HCT116 (cell line): ENCODE measurements at regions not wholly inside any gene's neighbourhood (a gene's known extent, or its start where the extent isn't known, plus 50 kb on each side); places are given as distances from the start of the nearest gene placed in this dataset.

Source experiments
- ATAC-seq: fragments of 200-7000 bp; cut with Tn5 transposase; 2 replicates; pipeline ENCODE4 v1.9.1; 2020; ENCODE audit warnings: mild to moderate bottlenecking, moderate library complexity
- BruUV-seq: library from RNA; stranded (reverse); fragments of 400-500 nt; replicated peaks from 2 replicates; lab custom pipeline; 2021; lab: Mats Ljungman, UMichigan
- CTCF ChIA-PET: fragments of 300-600 bp; sonication (Branson Sonifier 250); formaldehyde crosslinking; loops from one replicate; lab custom pipeline; 2021; ENCODE audit warnings: antibody characterized with exemption; lab: Charles Lee
- POLR2A ChIA-PET: fragments of 300-600, 350-600 bp; sonication (Branson Sonifier 250); formaldehyde crosslinking; loops from one replicate; lab custom pipeline; 2021; ENCODE audit warnings: antibody characterized with exemption; lab: Charles Lee
- RAD21 ChIA-PET, 2 experiments: fragments of 300-600 bp; sonication (Branson Sonifier 250); formaldehyde crosslinking; loops; one replicate each; lab custom pipeline; 2023; ENCODE audit warnings: low total read pairs in 2 of 2; ENCODE audit not compliant: uncharacterized antibody in 2 of 2, unreplicated experiment in 2 of 2, low non-redundant PET in 1 of 2; lab: Charles Lee
- DNase-seq: peaks from one replicate; pipeline ENCODE4 v3.0.0-alpha.2; 2010; ENCODE audit warnings: low read depth, low spot score
- H2AFZ ChIP-seq: fragments of 200-600 bp; shearing (Covaris generic), sonication (generic); 2 replicates; pipeline ENCODE4 v1.6.1; 2017; ENCODE audit warnings: low read depth, mixed run types, mixed read lengths, antibody characterized with exemption, low read length; ENCODE audit not compliant: poor library complexity, severe bottlenecking
- H3K27ac ChIP-seq: 2 replicates; pipeline ENCODE4 v1.5.1; 2012; ENCODE audit warnings: low read depth, low read length
- H3K27me3 ChIP-seq: fragments of 200-600 bp; sonication (generic); 2 replicates; pipeline ENCODE4 v1.6.1; 2016; ENCODE audit warnings: mixed run types, low read length, mixed read lengths; ENCODE audit not compliant: insufficient read depth
- H3K36me3 ChIP-seq, 2 experiments: fragments of 200-500 bp in 1 of 2; fragments of 200-600 bp in 1 of 2; sonication (Bioruptor generic) in 1 of 2; sonication (generic) in 1 of 2; 2 replicates each; pipeline versions ENCODE4 v1.5.1 to v1.6.1; 2014 to 2016; ENCODE audit warnings: low read length in 2 of 2, inconsistent platforms in 1 of 2, mixed read lengths in 1 of 2, mixed run types in 1 of 2; ENCODE audit not compliant: insufficient read depth in 2 of 2, control insufficient read depth in 1 of 2
- H3K4me1 ChIP-seq, 2 experiments: fragments of 200-600 bp in 1 of 2; sonication (generic) in 1 of 2; 2 replicates each; pipeline versions ENCODE4 v1.5.1 to v1.6.1; 2012 to 2017; ENCODE audit warnings: low read length in 2 of 2, inconsistent platforms in 1 of 2, mild to moderate bottlenecking in 1 of 2, mixed read lengths in 1 of 2, mixed run types in 1 of 2, moderate library complexity in 1 of 2; ENCODE audit not compliant: insufficient read depth in 2 of 2, control insufficient read depth in 1 of 2
- H3K4me2 ChIP-seq: fragments of 200-600 bp; sonication (generic); 2 replicates; pipeline ENCODE4 v1.6.1; 2017; ENCODE audit warnings: mixed run types, low read length, mixed read lengths
- H3K4me3 ChIP-seq, 2 experiments: fragments of 200-600 bp in 1 of 2; sonication (generic) in 1 of 2; replicated peaks in 1 of 2; 2 replicates each; pipeline ENCODE4 v1.5.1; 2011 to 2016; ENCODE audit warnings: low read length in 2 of 2, control low read depth in 1 of 2, low read depth in 1 of 2, mild to moderate bottlenecking in 1 of 2, mixed read lengths in 1 of 2, mixed run types in 1 of 2
- H3K79me2 ChIP-seq: fragments of 200-600 bp; sonication (generic); 2 replicates; pipeline ENCODE4 v1.6.1; 2017; ENCODE audit warnings: mild to moderate bottlenecking, mixed run types, low read length, moderate library complexity, mixed read lengths; ENCODE audit not compliant: insufficient read depth
- H3K9ac ChIP-seq: fragments of 200-600 bp; sonication (generic); 2 replicates; pipeline ENCODE4 v1.6.1; 2016; ENCODE audit warnings: low read length, mixed read lengths
- H3K9me2 ChIP-seq: fragments of 200-600 bp; sonication (generic), shearing (Covaris generic); 2 replicates; pipeline ENCODE4 v1.6.1; 2017; ENCODE audit warnings: mixed run types, mild to moderate bottlenecking, moderate library complexity; ENCODE audit not compliant: insufficient read depth
- H3K9me3 ChIP-seq, 2 experiments: fragments of 200-500 bp in 1 of 2; fragments of 200-600 bp in 1 of 2; sonication (Bioruptor generic) in 1 of 2; sonication (generic) in 1 of 2; 2 replicates each; pipeline ENCODE4 v1.6.1; 2014 to 2017; ENCODE audit warnings: low read length in 2 of 2, mixed read lengths in 2 of 2, inconsistent platforms in 1 of 2, low read depth in 1 of 2, mild to moderate bottlenecking in 1 of 2, mixed run types in 1 of 2, moderate library complexity in 1 of 2; ENCODE audit not compliant: control insufficient read depth in 1 of 2, insufficient read depth in 1 of 2
- H4K20me1 ChIP-seq: fragments of 200-600 bp; sonication (generic), shearing (Covaris generic); 2 replicates; pipeline ENCODE4 v1.6.1; 2017; ENCODE audit warnings: mixed run types, mild to moderate bottlenecking, moderate library complexity; ENCODE audit not compliant: insufficient read depth
- CBX3 ChIP-seq: IDR thresholded peaks from 2 replicates; pipeline ENCODE4 v1.6.1; 2012; ENCODE audit warnings: low read depth
- CEBPB ChIP-seq: IDR thresholded peaks from 2 replicates; pipeline ENCODE4 v1.6.1; 2012; ENCODE audit warnings: low read depth
- EGR1 ChIP-seq: IDR thresholded peaks from 2 replicates; pipeline ENCODE4 v1.6.1; 2012; ENCODE audit warnings: low read depth
- ELF1 ChIP-seq: IDR thresholded peaks from 2 replicates; pipeline ENCODE4 v1.6.1; 2012; ENCODE audit warnings: low read depth, borderline replicate concordance
- EZH2 ChIP-seq: fragments of 200-600 bp; sonication (generic); IDR thresholded peaks from 2 replicates; pipeline ENCODE4 v1.6.1; 2017; ENCODE audit warnings: antibody characterized with exemption, mixed run types
- FOSL1 ChIP-seq: IDR thresholded peaks from 2 replicates; pipeline ENCODE4 v1.6.1; 2012; ENCODE audit warnings: low read depth
- JUND ChIP-seq: IDR thresholded peaks from 2 replicates; pipeline ENCODE4 v1.6.1; 2012
- SIN3A ChIP-seq: IDR thresholded peaks from 2 replicates; pipeline ENCODE4 v1.6.1; 2012; ENCODE audit warnings: low read depth
- SP1 ChIP-seq: IDR thresholded peaks from 2 replicates; pipeline ENCODE4 v1.6.1; 2012; ENCODE audit warnings: low read depth
- SRF ChIP-seq: IDR thresholded peaks from 2 replicates; pipeline ENCODE4 v1.6.1; 2012; ENCODE audit warnings: low read depth
- TCF7L2 ChIP-seq: IDR thresholded peaks from 2 replicates; pipeline ENCODE4 v1.7.0; 2011; ENCODE audit warnings: borderline replicate concordance, inconsistent platforms; ENCODE audit not compliant: insufficient read depth, insufficient read length; ENCODE audit errors: extremely low read depth
- intact Hi-C: fragments of 100-400 bp; cut with micrococcal nuclease; formaldehyde crosslinking; loops from 2 replicates; pipeline ENCODE4 v1.10.0; 2022
- TF ChIP-seq, protein P1 (sequence below): IDR thresholded peaks from 2 replicates; pipeline ENCODE4 v1.6.1; 2012; ENCODE audit warnings: low read depth
- TF ChIP-seq, protein P2 (sequence below): IDR thresholded peaks from 2 replicates; pipeline ENCODE4 v1.6.1; 2011; ENCODE audit warnings: mild to moderate bottlenecking, low read length, moderate library complexity; ENCODE audit not compliant: insufficient replicate concordance; ENCODE audit errors: extremely low read depth
- TF ChIP-seq, protein P3 (sequence below): IDR thresholded peaks from 2 replicates; pipeline ENCODE4 v1.6.1; 2012

GRCh38 chr18:42623935-42624334, 491.6 kb downstream of the RIT2 start:
- Histone ChIP-seq H3K27ac (no peak overlapping the region), H3K36me3 (no peaks in the 10 kb centered on the region), H2AFZ (no peak overlapping the region), H3K4me2 (no peak overlapping the region), H4K20me1 (no peaks in the 10 kb centered on the region), H3K9me3 (peaks cover 9 to 14% of the 10 kb centered on the region in 2 experiments; a peak in 2 of 4 replicates), H3K79me2 (no peaks in the 10 kb centered on the region), H3K4me1 (no peaks in the 10 kb centered on the region), H3K27me3 (no peaks in the 10 kb centered on the region), H3K9me2 (no peaks in the 10 kb centered on the region), H3K4me3 (no peak overlapping the region), H3K9ac (no peak overlapping the region)
- TF ChIP-seq SIN3A (no peak), EGR1 (no peak), FOSL1 (no peak), ELF1 (no peak), SRF (no peak), CEBPB (no peak), TCF7L2 (no peak), JUND (no peak), SP1 (no peak), CBX3 (no peak), EZH2 (no peak)
- TF ChIP-seq, protein P1, sequence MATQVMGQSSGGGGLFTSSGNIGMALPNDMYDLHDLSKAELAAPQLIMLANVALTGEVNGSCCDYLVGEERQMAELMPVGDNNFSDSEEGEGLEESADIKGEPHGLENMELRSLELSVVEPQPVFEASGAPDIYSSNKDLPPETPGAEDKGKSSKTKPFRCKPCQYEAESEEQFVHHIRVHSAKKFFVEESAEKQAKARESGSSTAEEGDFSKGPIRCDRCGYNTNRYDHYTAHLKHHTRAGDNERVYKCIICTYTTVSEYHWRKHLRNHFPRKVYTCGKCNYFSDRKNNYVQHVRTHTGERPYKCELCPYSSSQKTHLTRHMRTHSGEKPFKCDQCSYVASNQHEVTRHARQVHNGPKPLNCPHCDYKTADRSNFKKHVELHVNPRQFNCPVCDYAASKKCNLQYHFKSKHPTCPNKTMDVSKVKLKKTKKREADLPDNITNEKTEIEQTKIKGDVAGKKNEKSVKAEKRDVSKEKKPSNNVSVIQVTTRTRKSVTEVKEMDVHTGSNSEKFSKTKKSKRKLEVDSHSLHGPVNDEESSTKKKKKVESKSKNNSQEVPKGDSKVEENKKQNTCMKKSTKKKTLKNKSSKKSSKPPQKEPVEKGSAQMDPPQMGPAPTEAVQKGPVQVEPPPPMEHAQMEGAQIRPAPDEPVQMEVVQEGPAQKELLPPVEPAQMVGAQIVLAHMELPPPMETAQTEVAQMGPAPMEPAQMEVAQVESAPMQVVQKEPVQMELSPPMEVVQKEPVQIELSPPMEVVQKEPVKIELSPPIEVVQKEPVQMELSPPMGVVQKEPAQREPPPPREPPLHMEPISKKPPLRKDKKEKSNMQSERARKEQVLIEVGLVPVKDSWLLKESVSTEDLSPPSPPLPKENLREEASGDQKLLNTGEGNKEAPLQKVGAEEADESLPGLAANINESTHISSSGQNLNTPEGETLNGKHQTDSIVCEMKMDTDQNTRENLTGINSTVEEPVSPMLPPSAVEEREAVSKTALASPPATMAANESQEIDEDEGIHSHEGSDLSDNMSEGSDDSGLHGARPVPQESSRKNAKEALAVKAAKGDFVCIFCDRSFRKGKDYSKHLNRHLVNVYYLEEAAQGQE, result no peak
- TF ChIP-seq, protein P2, sequence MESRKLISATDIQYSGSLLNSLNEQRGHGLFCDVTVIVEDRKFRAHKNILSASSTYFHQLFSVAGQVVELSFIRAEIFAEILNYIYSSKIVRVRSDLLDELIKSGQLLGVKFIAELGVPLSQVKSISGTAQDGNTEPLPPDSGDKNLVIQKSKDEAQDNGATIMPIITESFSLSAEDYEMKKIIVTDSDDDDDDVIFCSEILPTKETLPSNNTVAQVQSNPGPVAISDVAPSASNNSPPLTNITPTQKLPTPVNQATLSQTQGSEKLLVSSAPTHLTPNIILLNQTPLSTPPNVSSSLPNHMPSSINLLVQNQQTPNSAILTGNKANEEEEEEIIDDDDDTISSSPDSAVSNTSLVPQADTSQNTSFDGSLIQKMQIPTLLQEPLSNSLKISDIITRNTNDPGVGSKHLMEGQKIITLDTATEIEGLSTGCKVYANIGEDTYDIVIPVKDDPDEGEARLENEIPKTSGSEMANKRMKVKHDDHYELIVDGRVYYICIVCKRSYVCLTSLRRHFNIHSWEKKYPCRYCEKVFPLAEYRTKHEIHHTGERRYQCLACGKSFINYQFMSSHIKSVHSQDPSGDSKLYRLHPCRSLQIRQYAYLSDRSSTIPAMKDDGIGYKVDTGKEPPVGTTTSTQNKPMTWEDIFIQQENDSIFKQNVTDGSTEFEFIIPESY, result no peak
- TF ChIP-seq, protein P3, sequence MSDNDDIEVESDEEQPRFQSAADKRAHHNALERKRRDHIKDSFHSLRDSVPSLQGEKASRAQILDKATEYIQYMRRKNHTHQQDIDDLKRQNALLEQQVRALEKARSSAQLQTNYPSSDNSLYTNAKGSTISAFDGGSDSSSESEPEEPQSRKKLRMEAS, result no peak
- ATAC-seq (no peak), DNase-seq (no peak)
- intact Hi-C loops, result no loop called here
- RAD21 ChIA-PET, result no interaction called here
- POLR2A ChIA-PET, result no interaction called here
- BruUV-seq, result no TSS peak
- CTCF ChIA-PET, result no interaction called here
